ENCODE measurements at regions not wholly inside any gene's neighbourhood (a gene's known extent, or its start where the extent isn't known, plus 50 kb on each side); places are given as distances from the start of the nearest gene placed in this dataset.

DNA sequence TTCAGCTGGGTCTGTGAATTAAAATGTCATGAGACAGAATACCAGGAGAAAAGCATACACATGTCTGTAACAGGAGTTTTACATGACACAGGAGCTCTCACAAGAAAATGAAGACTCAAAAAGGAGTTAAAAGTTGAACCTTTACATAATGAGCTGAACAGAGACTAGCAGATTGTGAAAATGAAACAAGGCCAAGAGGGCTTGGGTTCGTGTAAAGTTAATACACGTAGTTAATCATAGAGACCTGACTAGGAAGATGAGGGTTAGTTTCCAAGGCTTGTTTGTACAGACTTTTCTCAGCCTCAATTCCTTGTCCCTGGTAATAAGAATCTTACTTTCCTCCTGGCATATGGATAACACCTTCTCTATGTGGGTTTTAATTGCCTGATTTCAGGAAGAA is 1294.0 kb downstream of the MAT2B start:
- ATAC-seq (no peak), DNase-seq (no peak)
- Histone ChIP-seq H3K4me1 (ENCODE audit: control insufficient read depth in 2 of 2, insufficient read depth in 2 of 2, low read length in 2 of 2) (no peaks in the 10 kb centered on the region), H3K27me3 (ENCODE audit: control insufficient read depth in 2 of 2, insufficient read depth in 2 of 2, low read length in 2 of 2) (peaks cover 0 to 4% of the 10 kb centered on the region in 2 donors), H3K4me3 (ENCODE audit: low read length) (no peak overlapping the region), H3K27ac (ENCODE audit: low read depth, low read length) (no peak overlapping the region), H3K36me3 (ENCODE audit: control insufficient read depth in 2 of 3, insufficient read depth in 3 of 3, low read length in 3 of 3) (no peaks in the 10 kb centered on the region), H3K9me3 (ENCODE audit: control insufficient read depth in 2 of 3, low read length in 3 of 3) (peaks cover 0 to 7% (median 0%) of the 10 kb centered on the region in 3 experiments)
- H3K27me3 Mint-ChIP-seq, result no peaks in the 10 kb centered on the region
- H3K4me3 Mint-ChIP-seq, result no peak overlapping the region
- peaks cover 3 to 33% (median 9%) of the 10 kb centered on the region in 11 donors for H3K9me3 Mint-ChIP-seq
- intact Hi-C loops (cut with micrococcal nuclease), result no loop called here
- peaks cover 0 to 6% (median 0%) of the 10 kb centered on the region in 5 donors for H3K36me3 Mint-ChIP-seq
- ChIA-PET CTCF (no interaction called here), POLR2A (no interaction called here)
- no peaks in the 10 kb centered on the region for H3K4me1 Mint-ChIP-seq
- H3K27ac Mint-ChIP-seq, result no peak overlapping the region

DNA sequence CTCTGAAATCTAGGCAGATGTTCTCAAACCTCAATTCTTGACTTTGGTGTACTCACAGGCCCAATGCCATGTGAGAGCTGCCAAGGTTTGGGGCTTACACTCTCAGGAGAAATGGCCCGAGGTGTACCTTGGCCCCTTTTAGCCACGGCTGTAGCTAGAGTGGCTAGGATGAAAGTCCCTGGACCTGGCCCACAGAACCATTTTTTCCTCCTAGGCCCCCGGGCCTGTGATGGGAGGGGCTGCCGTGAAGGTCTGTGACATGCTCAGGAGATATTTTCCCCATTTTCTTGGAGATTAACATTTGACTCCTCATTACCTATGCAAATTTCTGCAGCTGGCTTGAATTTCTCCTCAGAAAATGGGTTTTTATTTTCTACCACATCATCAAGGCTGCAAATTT is 1296.5 kb downstream of the MAT2B start:
- H3K4me1 Mint-ChIP-seq, result no peaks in the 10 kb centered on the region
- Histone ChIP-seq H3K9me3 (ENCODE audit: control insufficient read depth in 2 of 3, low read length in 3 of 3) (peaks cover 0 to 7% (median 0%) of the 10 kb centered on the region in 3 experiments), H3K4me1 (ENCODE audit: control insufficient read depth in 2 of 2, insufficient read depth in 2 of 2, low read length in 2 of 2) (no peaks in the 10 kb centered on the region), H3K4me3 (ENCODE audit: low read length) (no peak overlapping the region), H3K27me3 (ENCODE audit: control insufficient read depth in 2 of 2, insufficient read depth in 2 of 2, low read length in 2 of 2) (peaks cover 0 to 4% of the 10 kb centered on the region in 2 donors), H3K36me3 (ENCODE audit: control insufficient read depth in 2 of 3, insufficient read depth in 3 of 3, low read length in 3 of 3) (no peaks in the 10 kb centered on the region), H3K27ac (ENCODE audit: low read depth, low read length) (no peak overlapping the region)
- H3K4me3 Mint-ChIP-seq, result no peak overlapping the region
- H3K9me3 Mint-ChIP-seq, result peaks cover 3 to 33% (median 9%) of the 10 kb centered on the region in 11 donors
- no peaks in the 10 kb centered on the region for H3K27me3 Mint-ChIP-seq
- intact Hi-C loops (cut with micrococcal nuclease), result no loop called here
- no peak overlapping the region for H3K27ac Mint-ChIP-seq
- H3K36me3 Mint-ChIP-seq, result peaks cover 0 to 6% (median 0%) of the 10 kb centered on the region in 5 donors
- POLR2A ChIA-PET, result no interaction called here
- CTCF ChIA-PET, result no interaction called here
- ATAC-seq (no peak), DNase-seq (no peak)

DNA sequence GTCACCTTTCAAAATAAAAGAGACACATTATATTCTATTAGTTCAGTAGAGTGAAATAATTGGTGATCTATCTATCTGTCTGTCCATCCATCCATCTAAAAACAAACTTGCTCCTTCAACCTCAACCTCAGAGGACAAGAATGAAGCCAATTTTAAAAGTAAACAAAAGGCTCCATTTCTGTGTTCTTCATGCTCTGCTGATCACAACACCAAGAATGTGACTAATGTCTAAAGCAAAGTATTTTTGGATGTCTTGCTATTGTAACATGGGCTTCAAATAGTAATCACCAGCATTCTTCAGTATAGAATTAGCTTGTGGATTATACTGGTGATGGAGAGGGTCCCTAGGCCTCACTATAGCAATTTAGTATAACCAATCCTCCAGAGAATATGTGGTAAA is 1304.4 kb downstream of the MAT2B start:
- Histone ChIP-seq H3K4me1 (ENCODE audit: control insufficient read depth in 2 of 2, insufficient read depth in 2 of 2, low read length in 2 of 2) (no peaks in the 10 kb centered on the region), H3K9me3 (ENCODE audit: control insufficient read depth in 2 of 3, low read length in 3 of 3) (no peaks in the 10 kb centered on the region), H3K36me3 (ENCODE audit: control insufficient read depth in 2 of 3, insufficient read depth in 3 of 3, low read length in 3 of 3) (no peaks in the 10 kb centered on the region), H3K4me3 (ENCODE audit: low read length) (no peak overlapping the region), H3K27me3 (ENCODE audit: control insufficient read depth in 2 of 2, insufficient read depth in 2 of 2, low read length in 2 of 2) (no peaks in the 10 kb centered on the region), H3K27ac (ENCODE audit: low read depth, low read length) (no peak overlapping the region)
- Mint-ChIP-seq H3K4me1 (no peaks in the 10 kb centered on the region), H3K27ac (no peak overlapping the region), H3K36me3 (no peaks in the 10 kb centered on the region), H3K9me3 (peaks cover 0 to 13% (median 1%) of the 10 kb centered on the region in 11 donors), H3K4me3 (no peak overlapping the region), H3K27me3 (no peaks in the 10 kb centered on the region)
- no peak for DNase-seq
- intact Hi-C loops (cut with micrococcal nuclease), result no loop called here
- ChIA-PET CTCF (no interaction called here), POLR2A (no interaction called here)
- no peak for ATAC-seq

DNA sequence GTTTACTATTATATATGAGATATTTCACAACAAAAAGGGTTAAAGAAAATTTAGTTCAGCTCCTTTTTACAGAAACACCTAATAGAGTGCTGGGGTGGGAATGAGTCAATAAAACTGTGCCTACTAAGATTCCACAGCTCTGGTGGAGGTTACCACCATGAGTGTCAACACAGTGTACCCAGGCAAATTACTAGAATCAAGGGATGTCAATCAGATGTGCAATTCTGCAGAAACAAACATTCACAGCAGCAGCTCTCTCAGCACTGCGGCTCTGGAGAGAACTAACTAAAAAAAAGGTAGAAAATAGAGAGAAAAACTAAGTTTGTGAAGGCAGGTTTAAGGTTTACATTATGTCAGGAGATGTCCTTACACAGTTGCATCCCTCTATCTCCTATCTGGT is 1313.0 kb downstream of the MAT2B start:
- Histone ChIP-seq H3K4me3 (ENCODE audit: low read length) (no peak overlapping the region), H3K27ac (ENCODE audit: low read depth, low read length) (no peak overlapping the region), H3K36me3 (ENCODE audit: control insufficient read depth in 2 of 3, insufficient read depth in 3 of 3, low read length in 3 of 3) (no peaks in the 10 kb centered on the region), H3K4me1 (ENCODE audit: control insufficient read depth in 2 of 2, insufficient read depth in 2 of 2, low read length in 2 of 2) (no peaks in the 10 kb centered on the region), H3K27me3 (ENCODE audit: control insufficient read depth in 2 of 2, insufficient read depth in 2 of 2, low read length in 2 of 2) (no peaks in the 10 kb centered on the region), H3K9me3 (ENCODE audit: control insufficient read depth in 2 of 3, low read length in 3 of 3) (no peaks in the 10 kb centered on the region)
- Mint-ChIP-seq H3K9me3 (peaks cover 0 to 6% (median 0%) of the 10 kb centered on the region in 11 donors), H3K4me3 (no peak overlapping the region), H3K27me3 (no peaks in the 10 kb centered on the region), H3K4me1 (no peaks in the 10 kb centered on the region), H3K36me3 (no peaks in the 10 kb centered on the region), H3K27ac (no peak overlapping the region)
- intact Hi-C loops (cut with micrococcal nuclease), result no loop called here
- ATAC-seq (no peak), DNase-seq (no peak)
- ChIA-PET CTCF (no interaction called here), POLR2A (no interaction called here)

DNA sequence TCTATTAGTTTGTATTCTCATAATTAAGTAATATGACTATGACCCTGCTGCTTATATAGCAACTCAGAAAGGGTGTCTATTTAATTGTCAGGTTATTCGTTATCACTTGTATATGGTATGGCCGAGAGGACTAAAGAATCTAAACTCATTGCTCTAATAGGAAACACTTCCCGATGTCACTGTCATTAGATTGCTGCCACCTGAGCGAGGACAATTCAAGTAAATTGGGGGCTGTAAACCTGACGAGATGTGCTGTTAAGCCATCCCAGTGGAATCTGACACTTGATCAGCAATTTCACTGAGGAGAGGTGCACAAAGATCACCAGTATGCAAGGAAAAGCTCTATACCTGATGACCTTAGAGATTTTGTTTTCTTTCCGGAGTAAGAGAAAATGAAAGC is 1319.3 kb downstream of the MAT2B start:
- Histone ChIP-seq H3K4me3 (ENCODE audit: low read length) (no peak overlapping the region), H3K27ac (ENCODE audit: low read depth, low read length) (no peak overlapping the region), H3K36me3 (ENCODE audit: control insufficient read depth in 2 of 3, insufficient read depth in 3 of 3, low read length in 3 of 3) (no peaks in the 10 kb centered on the region), H3K9me3 (ENCODE audit: control insufficient read depth in 2 of 3, low read length in 3 of 3) (no peaks in the 10 kb centered on the region), H3K27me3 (ENCODE audit: control insufficient read depth in 2 of 2, insufficient read depth in 2 of 2, low read length in 2 of 2) (no peaks in the 10 kb centered on the region), H3K4me1 (ENCODE audit: control insufficient read depth in 2 of 2, insufficient read depth in 2 of 2, low read length in 2 of 2) (no peaks in the 10 kb centered on the region)
- Mint-ChIP-seq H3K9me3 (peaks cover 0 to 11% (median 2%) of the 10 kb centered on the region in 11 donors), H3K4me3 (no peak overlapping the region), H3K36me3 (no peaks in the 10 kb centered on the region), H3K4me1 (no peaks in the 10 kb centered on the region), H3K27me3 (no peaks in the 10 kb centered on the region), H3K27ac (no peak overlapping the region)
- DNase-seq (no peak), ATAC-seq (no peak)
- intact Hi-C loops (cut with micrococcal nuclease), result no loop called here
- POLR2A ChIA-PET, result no interaction called here
- CTCF ChIA-PET, result no interaction called here

DNA sequence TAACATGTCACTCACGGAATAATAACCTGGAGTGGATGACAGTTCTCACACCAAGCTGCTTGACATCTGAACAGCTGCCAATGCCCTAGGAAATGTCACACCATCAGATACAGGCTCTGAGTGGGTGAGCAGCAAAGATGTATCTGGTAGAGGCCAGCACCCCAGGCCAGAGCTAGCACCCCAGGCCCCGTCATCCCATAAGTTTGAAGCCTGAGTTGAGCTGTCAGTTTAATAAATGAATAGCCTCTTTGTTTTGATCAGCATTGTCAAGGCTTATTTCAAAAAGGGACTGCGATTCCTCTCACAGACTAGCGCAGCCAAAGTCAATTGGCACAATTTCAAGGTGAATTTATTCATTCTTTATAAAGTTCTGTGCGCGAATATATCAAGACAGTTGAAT is 1327.1 kb downstream of the MAT2B start:
- no peaks in the 10 kb centered on the region for H3K27me3 Mint-ChIP-seq
- CTCF ChIA-PET, result interaction anchor here (0.6 kb wide), 1 partner anchor 551 kb away, joined by 3 read pairs; no protein-coding TSS in a partner anchor

DNA sequence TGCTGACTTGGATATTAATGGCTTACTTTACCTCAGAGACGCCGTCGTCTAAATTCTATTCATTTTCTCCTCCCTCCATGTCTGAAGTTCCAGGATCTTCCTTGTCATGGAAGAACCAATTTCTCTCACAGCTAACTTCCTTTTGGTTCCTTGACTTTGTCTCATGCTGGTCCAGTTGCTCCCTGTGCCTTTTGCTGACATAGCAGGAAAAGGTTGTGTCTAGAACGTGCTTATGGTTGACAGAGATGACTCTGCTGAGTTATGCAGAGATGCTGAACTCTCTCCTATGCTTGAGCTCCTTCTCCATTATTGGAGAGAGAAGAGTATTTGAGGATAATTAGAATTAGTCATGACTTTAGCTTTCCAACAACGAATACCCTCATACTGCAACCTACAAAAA is 1338.9 kb downstream of the MAT2B start:
- H3K4me1 Mint-ChIP-seq, result no peaks in the 10 kb centered on the region
- no peaks in the 10 kb centered on the region for H3K9me3 ChIP-seq (ENCODE audit: control insufficient read depth in 2 of 3, low read length in 3 of 3)
- ATAC-seq (no peak), DNase-seq (no peak)
- no peak overlapping the region for H3K27ac Mint-ChIP-seq
- H3K4me3 ChIP-seq (ENCODE audit: low read length), result no peak overlapping the region
- no peak overlapping the region for H3K27ac ChIP-seq (ENCODE audit: low read depth, low read length)
- intact Hi-C loops (cut with micrococcal nuclease), result no loop called here
- ChIA-PET POLR2A (no interaction called here), CTCF (no interaction called here)
- H3K4me3 Mint-ChIP-seq, result no peak overlapping the region
- no peaks in the 10 kb centered on the region for H3K36me3 ChIP-seq (ENCODE audit: control insufficient read depth in 2 of 3, insufficient read depth in 3 of 3, low read length in 3 of 3)
- H3K27me3 ChIP-seq (ENCODE audit: control insufficient read depth in 2 of 2, insufficient read depth in 2 of 2, low read length in 2 of 2), result no peaks in the 10 kb centered on the region
- no peaks in the 10 kb centered on the region for H3K27me3 Mint-ChIP-seq
- no peaks in the 10 kb centered on the region for H3K4me1 ChIP-seq (ENCODE audit: control insufficient read depth in 2 of 2, insufficient read depth in 2 of 2, low read length in 2 of 2)
- peaks cover 0 to 19% (median 8%) of the 10 kb centered on the region in 11 donors for H3K9me3 Mint-ChIP-seq
- peaks cover 0 to 4% (median 0%) of the 10 kb centered on the region in 5 donors for H3K36me3 Mint-ChIP-seq

More for the DNA sequence above, 1327.1 kb downstream of the MAT2B start:
- Histone ChIP-seq H3K4me1 (ENCODE audit: control insufficient read depth in 2 of 2, insufficient read depth in 2 of 2, low read length in 2 of 2) (no peaks in the 10 kb centered on the region), H3K27me3 (ENCODE audit: control insufficient read depth in 2 of 2, insufficient read depth in 2 of 2, low read length in 2 of 2) (no peaks in the 10 kb centered on the region), H3K4me3 (ENCODE audit: low read length) (no peak overlapping the region), H3K36me3 (ENCODE audit: control insufficient read depth in 2 of 3, insufficient read depth in 3 of 3, low read length in 3 of 3) (no peaks in the 10 kb centered on the region), H3K9me3 (ENCODE audit: control insufficient read depth in 2 of 3, low read length in 3 of 3) (no peaks in the 10 kb centered on the region), H3K27ac (ENCODE audit: low read depth, low read length) (no peak overlapping the region)
- POLR2A ChIA-PET, result no interaction called here
- intact Hi-C loops (cut with micrococcal nuclease), result no loop called here
- Mint-ChIP-seq H3K27ac (no peak overlapping the region), H3K4me1 (no peaks in the 10 kb centered on the region), H3K4me3 (no peak overlapping the region), H3K9me3 (peaks cover 0 to 5% (median 0%) of the 10 kb centered on the region in 11 donors), H3K36me3 (no peaks in the 10 kb centered on the region)
- no peak for ATAC-seq
- no peak for DNase-seq

Measured in naive thymus-derived CD4-positive, alpha-beta T cell (primary cell).